ENCODE measurements at regions not wholly inside any gene's neighbourhood (a gene's known extent, or its start where the extent isn't known, plus 50 kb on each side); places are given as distances from the start of the nearest gene placed in this dataset.

DNA sequence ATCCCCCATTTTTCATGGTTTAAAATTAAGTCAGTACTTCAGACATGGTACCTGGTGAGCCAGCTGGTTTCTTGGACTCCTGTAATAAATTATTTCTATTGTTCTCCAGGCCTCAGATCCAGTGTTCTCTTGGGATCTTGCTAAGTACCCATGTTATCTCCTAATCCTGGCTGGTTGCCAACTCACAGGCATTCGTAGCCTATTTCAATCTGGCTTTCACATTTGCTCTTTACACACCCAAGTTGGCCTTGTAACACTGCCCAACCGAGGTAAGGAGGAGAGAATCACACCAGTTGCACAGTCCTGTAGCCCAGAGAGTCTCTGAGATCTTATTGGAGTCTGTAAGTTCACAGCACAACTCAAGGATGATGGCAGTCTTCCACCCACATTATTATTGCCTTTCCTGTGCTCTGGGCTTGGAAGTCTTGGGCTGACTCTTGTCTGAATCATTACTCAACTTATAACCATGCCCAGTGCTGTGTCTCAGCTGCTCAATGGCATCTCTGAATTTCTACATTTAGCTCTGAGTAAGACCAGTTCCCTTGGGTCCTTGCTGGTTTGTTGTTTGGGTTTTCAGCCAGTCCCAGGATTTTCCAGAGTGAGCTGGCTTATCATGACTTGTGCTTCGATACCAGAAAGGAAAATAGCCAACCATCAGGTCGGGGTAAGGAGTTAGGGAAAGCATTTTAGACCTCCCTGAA is 76.6 kb upstream of the KLF12 start:
- no peak for DNase-seq

- no peak for DNase-seq
These were observed 72.7 kb upstream of the KLF12 start for GRCh38 chr13:74206855-74207254.

DNA sequence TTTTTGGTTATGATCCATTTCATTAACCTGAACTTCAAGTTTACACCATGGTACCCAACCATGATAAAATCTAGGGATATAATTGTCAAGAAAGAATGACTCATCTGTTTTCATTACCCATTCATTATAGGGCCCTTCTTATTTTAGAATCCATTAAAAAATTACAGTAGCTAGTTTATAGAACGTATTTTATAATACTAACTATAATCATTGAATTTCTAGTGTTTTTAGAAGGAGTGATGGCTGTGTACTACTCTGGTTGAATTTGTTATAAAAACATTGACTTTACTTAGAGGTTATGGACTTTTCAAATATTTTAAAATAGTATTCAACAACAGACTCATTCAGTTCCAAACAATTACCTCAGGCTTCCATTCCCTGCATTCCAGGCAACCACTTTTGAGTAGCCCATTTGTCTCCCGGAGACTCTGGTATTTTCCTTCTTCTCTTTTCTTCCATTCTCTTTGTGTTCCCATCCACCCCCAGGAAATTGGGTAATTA is 71.9 kb upstream of the KLF12 start:
- DNase-seq = no peak

- no peak for DNase-seq
These were observed 71.1 kb upstream of the KLF12 start for GRCh38 chr13:74205313-74205690.

- DNase-seq = no peak
These were observed 70.6 kb upstream of the KLF12 start for GRCh38 chr13:74204602-74205312.

GRCh38 chr13:74203576-74203975 is 69.4 kb upstream of the KLF12 start:
- DNase-seq = no peak

DNA sequence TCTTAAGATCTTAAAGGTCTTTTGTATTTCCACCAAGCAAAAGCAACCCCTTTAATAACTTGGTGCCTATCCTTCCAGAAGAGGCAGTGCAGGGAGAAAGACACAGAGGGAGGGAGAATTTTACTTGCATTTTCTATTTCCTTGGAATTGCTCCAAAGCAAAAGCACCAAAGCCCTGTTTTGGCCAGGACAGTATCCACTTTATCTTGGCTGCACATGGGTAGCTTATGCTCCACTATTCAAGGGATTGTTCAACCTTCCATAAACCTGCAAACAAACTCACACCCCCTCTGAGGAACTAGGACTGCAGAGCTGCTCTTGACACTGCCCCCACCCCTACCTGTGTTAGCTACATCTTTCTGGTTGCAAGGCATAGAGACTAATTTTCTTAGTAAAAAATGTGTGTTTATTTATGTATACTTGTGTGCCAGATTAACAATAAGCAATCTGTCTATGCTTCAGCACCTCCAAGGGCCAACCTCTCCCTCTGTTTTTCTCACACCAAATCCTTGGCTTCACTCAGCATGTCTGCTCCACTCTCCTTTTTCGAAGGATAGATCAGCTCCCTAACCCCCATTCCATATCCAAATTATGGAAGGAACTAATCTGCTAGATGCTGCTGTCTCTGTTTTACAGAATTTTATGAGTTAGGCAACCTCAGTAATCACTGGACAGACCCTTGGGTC is 68.1 kb upstream of the KLF12 start:
- no peak for DNase-seq

DNA sequence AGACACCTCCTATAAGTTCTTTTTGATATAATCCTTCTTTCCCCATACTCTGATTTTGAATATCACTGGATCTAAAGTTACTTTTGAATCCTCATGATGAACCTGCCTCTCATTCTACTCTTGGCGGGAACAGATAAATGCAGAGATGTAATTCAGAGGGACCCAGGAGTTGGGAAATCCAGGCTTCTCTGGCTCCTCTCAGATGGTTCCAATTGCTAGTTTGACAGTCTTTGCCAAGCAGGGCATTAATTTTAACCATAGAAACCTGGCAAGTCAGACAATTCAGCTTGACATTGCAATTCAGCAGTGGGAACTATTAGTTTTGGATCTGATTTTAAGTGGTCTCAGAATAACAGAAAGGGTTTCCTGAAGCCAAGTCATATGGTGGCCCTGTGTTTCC is 67.3 kb upstream of the KLF12 start:
- DNase-seq = no peak

- no peak for DNase-seq
These were observed 65.9 kb upstream of the KLF12 start for GRCh38 chr13:74200081-74200480.

DNA sequence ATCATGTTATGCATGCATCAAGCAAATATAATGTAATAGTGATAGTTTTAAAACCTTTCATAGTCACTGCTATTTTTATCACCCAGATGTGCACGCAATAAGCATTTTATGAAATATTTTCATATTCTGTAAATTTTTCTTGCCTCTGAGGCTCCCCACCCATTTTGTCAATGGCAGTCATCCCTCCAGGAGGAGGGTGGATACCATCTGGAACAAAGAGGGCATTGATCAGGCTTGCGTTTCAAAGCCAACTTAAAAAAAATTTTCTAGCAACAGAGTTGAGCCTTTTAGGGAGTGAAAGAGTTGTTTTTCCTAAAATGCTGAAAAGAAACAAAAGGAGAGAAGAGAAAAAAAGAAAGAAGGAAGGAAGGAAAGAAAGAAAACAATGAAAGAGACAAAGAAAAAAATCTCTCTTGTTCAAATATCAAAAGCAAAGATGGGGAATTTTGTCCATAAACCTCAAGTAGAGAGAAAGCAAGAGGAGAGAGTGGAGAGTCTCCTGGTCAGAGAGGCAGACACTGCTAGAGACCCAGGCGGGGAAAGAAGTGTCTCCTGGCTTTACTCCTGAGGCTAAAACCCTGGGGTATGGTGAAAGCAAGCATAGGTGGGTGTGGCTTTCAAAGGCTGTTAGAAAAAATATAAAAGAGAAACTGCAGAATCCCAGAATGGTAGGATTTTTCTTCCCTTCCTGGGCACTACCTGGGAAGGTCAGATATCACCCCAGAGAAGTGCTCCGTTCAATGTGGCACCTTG is 63.6 kb upstream of the KLF12 start:
- DNase-seq = no peak

- no peak for DNase-seq
These were observed 60.6 kb upstream of the KLF12 start for GRCh38 chr13:74194846-74195245.

DNA sequence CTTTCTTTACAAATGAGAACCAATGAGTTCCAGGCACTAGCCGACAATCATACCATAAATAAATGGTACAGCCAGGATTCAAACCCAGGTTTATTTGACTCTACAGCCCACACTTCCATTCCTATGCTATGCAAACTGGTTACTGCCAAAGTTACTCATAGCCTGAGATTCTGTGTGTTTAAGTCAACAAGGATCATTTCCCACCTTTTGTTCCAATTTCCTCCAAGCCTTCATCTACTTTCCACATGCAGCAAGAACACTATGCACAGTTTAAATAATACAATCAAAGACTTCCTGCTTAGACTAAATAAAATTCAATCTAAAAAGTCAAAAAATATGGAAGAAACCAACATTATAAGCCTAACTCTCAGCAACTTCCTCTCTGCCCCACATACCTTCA is 59.2 kb upstream of the KLF12 start:
- DNase-seq = no peak

- no peak for DNase-seq
These were observed 57.2 kb upstream of the KLF12 start for GRCh38 chr13:74191410-74191809.

GRCh38 chr13:74190999-74191398 is 56.8 kb upstream of the KLF12 start:
- DNase-seq = no peak

- no peak for DNase-seq
These were observed 53.4 kb upstream of the KLF12 start for GRCh38 chr13:74187564-74187963.

DNA sequence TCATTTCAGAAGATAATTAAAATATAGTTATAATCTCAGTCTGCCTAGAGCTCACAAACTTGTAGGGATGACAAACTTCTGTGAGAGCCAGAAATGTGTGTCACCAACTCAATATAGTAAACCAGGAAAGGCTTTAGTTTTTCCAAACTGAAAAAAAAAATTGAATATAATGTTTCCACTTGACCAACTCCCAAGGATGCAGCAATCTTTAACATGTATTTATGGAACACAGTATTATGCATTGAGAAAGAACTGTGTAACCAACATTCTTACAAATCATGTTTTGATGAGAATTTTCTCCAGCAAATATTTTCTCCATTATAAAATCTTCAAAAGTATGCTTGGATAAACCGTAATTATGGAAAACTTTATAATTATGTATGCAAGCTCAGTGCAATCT is 50.1 kb upstream of the KLF12 start:
- DNase-seq = no peak
